ENCODE measurements at regions not wholly inside any gene's neighbourhood (a gene's known extent, or its start where the extent isn't known, plus 50 kb on each side); places are given as distances from the start of the nearest gene placed in this dataset.

- no peak for TF ChIP-seq CTCF (IDR thresholded peaks at IDR 0.05; ENCODE audit: borderline replicate concordance, insufficient read depth, low read depth, low read length)
- no peak overlapping the region for H3K4me3 ChIP-seq (ENCODE audit: low read depth, low read length)
Measured at GRCh38 chr2:204234879-204235278, 298.3 kb downstream of the ICOS start.

- no peak for TF ChIP-seq CTCF (IDR thresholded peaks at IDR 0.05; ENCODE audit: borderline replicate concordance, insufficient read depth, low read depth, low read length)
- no peak overlapping the region for H3K4me3 ChIP-seq (ENCODE audit: low read depth, low read length)
Measured at GRCh38 chr2:204237416-204237815, 300.9 kb downstream of the ICOS start.

GRCh38 chr2:204239411-204240165 is 303.0 kb downstream of the ICOS start:
- H3K4me3 ChIP-seq (ENCODE audit: low read depth, low read length): no peak overlapping the region
- no peak for TF ChIP-seq CTCF (IDR thresholded peaks at IDR 0.05; ENCODE audit: borderline replicate concordance, insufficient read depth, low read depth, low read length)

GRCh38 chr2:204240961-204241360 is 304.3 kb upstream of the PARD3B start:
- TF ChIP-seq CTCF (IDR thresholded peaks at IDR 0.05; ENCODE audit: borderline replicate concordance, insufficient read depth, low read depth, low read length): no peak
- H3K4me3 ChIP-seq (ENCODE audit: low read depth, low read length): no peak overlapping the region

- no peak for TF ChIP-seq CTCF (IDR thresholded peaks at IDR 0.05; ENCODE audit: borderline replicate concordance, insufficient read depth, low read depth, low read length)
- H3K4me3 ChIP-seq (ENCODE audit: low read depth, low read length): no peak overlapping the region
Measured at GRCh38 chr2:204249437-204249836, 295.8 kb upstream of the PARD3B start.

- H3K4me3 ChIP-seq (ENCODE audit: low read depth, low read length): no peak overlapping the region
- no peak for TF ChIP-seq CTCF (IDR thresholded peaks at IDR 0.05; ENCODE audit: borderline replicate concordance, insufficient read depth, low read depth, low read length)
Measured at GRCh38 chr2:204250692-204251091, 294.6 kb upstream of the PARD3B start.

Data from GM12875 (cell line).